ENCODE measurements at regions not wholly inside any gene's neighbourhood (a gene's known extent, or its start where the extent isn't known, plus 50 kb on each side); places are given as distances from the start of the nearest gene placed in this dataset.

DNA sequence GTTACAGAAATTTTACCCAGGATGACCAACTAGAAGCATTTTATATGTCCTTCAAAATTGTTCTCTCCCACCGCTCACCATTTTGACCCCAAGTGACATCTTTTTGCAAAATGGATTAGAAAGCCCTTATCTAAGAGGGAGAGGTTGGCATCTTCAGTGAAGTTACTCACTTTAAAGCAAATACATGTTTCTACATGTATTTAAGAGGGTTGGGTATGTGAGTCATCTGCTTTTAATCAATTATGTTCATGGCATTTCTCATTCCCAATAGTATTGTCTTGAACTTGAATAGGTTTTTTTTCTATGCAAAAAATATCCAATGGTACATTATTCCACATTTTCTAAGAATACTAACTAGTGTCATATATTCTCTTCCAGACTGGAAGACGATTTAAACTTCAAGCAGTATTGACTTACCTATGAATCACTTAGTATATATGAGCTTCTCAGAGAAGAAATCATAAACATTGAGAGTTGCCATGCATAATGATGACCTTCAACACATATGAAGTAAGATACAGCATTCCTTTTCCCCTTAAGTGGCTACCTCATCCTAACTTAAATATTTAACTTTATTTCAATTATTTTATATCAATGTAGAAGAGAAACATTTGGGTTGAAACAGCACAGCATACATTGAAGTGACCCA lies 132.8 kb downstream of the POLR1F start:
- TF ChIP-seq, protein P1, sequence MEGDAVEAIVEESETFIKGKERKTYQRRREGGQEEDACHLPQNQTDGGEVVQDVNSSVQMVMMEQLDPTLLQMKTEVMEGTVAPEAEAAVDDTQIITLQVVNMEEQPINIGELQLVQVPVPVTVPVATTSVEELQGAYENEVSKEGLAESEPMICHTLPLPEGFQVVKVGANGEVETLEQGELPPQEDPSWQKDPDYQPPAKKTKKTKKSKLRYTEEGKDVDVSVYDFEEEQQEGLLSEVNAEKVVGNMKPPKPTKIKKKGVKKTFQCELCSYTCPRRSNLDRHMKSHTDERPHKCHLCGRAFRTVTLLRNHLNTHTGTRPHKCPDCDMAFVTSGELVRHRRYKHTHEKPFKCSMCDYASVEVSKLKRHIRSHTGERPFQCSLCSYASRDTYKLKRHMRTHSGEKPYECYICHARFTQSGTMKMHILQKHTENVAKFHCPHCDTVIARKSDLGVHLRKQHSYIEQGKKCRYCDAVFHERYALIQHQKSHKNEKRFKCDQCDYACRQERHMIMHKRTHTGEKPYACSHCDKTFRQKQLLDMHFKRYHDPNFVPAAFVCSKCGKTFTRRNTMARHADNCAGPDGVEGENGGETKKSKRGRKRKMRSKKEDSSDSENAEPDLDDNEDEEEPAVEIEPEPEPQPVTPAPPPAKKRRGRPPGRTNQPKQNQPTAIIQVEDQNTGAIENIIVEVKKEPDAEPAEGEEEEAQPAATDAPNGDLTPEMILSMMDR (IDR thresholded peaks at IDR 0.05) = no peak
- TF ChIP-seq POLR2A (IDR thresholded peaks at IDR 0.05) = no peak
- TF ChIP-seq POLR2AphosphoS5 (IDR thresholded peaks at IDR 0.05) = no peak

Data from gastroesophageal sphincter (tissue), 3 donors.